Smooth muscle cell (in vitro differentiated cells): ENCODE measurements at regions not wholly inside any gene's neighbourhood (a gene's known extent, or its start where the extent isn't known, plus 50 kb on each side); places are given as distances from the start of the nearest gene placed in this dataset.
"Not testable (repeated sequence)": the region's sequence is repeated elsewhere in the genome, so short reads cannot be mapped to it uniquely, and the experiment has no call there.

ENCODE experiments used
- DNase-seq: peaks from one replicate; lab custom pipeline; 2025; ENCODE audit not compliant: unreplicated experiment; lab: John Stamatoyannopoulos, UW
- H2AFZ ChIP-seq: fragments of 200-600 bp; sonication (generic); 2 replicates; pipeline ENCODE4 v1.6.0; 2016; ENCODE audit warnings: antibody characterized with exemption, low read depth, mild to moderate bottlenecking
- H3F3A ChIP-seq: fragments of 200-600 bp; sonication (generic); 2 replicates; pipeline ENCODE4 v1.6.0; 2017; ENCODE audit warnings: antibody characterized with exemption, low read depth
- H3K27ac ChIP-seq: fragments of 200-600 bp; sonication (generic); 2 replicates; pipeline ENCODE4 v1.5.1; 2016; ENCODE audit warnings: low read depth, mild to moderate bottlenecking
- H3K27me3 ChIP-seq: fragments of 200-600 bp; sonication (generic); 2 replicates; pipeline ENCODE4 v1.6.1; 2016; ENCODE audit warnings: low read depth, mild to moderate bottlenecking
- H3K36me3 ChIP-seq: fragments of 200-600 bp; sonication (generic); 2 replicates; pipeline ENCODE4 v1.5.1; 2016; ENCODE audit warnings: low read depth
- H3K4me1 ChIP-seq: fragments of 200-600 bp; sonication (generic); 2 replicates; pipeline ENCODE4 v1.5.1; 2016; ENCODE audit warnings: low read depth
- H3K4me2 ChIP-seq: fragments of 200-600 bp; sonication (generic); 2 replicates; pipeline ENCODE4 v1.6.0; 2016; ENCODE audit warnings: mild to moderate bottlenecking
- H3K4me3 ChIP-seq: fragments of 200-600 bp; sonication (generic); 2 replicates; pipeline ENCODE4 v1.5.1; 2016; ENCODE audit warnings: mild to moderate bottlenecking
- H3K79me2 ChIP-seq: fragments of 200-600 bp; sonication (generic); 2 replicates; pipeline ENCODE4 v1.6.0; 2016; ENCODE audit warnings: low read depth, mild to moderate bottlenecking
- H3K9ac ChIP-seq: fragments of 200-600 bp; sonication (generic); 2 replicates; pipeline ENCODE4 v1.6.0; 2016; ENCODE audit warnings: low read depth
- H3K9me3 ChIP-seq: fragments of 200-600 bp; sonication (generic); replicated peaks from 2 replicates; pipeline ENCODE4 v1.5.1; 2016; ENCODE audit warnings: low read depth
- H4K20me1 ChIP-seq: fragments of 200-600 bp; sonication (generic); 2 replicates; pipeline ENCODE4 v1.6.0; 2016; ENCODE audit warnings: low read depth
- WGBS: methylation state at CpG from one replicate; pipeline ENCODE4 v1.1.7; 2016; ENCODE audit warnings: low lambda C conversion rate; 5-methylcytosine and 5-hydroxymethylcytosine counted together
- TF ChIP-seq, protein P1 (sequence below): fragments of 200-600 bp; sonication (generic); IDR thresholded peaks from 2 replicates; pipeline ENCODE4 v1.5.1; 2017; ENCODE audit warnings: borderline replicate concordance, mild to moderate bottlenecking, antibody characterized with exemption; ENCODE audit not compliant: insufficient read depth, poor library complexity, severe bottlenecking

DNA sequence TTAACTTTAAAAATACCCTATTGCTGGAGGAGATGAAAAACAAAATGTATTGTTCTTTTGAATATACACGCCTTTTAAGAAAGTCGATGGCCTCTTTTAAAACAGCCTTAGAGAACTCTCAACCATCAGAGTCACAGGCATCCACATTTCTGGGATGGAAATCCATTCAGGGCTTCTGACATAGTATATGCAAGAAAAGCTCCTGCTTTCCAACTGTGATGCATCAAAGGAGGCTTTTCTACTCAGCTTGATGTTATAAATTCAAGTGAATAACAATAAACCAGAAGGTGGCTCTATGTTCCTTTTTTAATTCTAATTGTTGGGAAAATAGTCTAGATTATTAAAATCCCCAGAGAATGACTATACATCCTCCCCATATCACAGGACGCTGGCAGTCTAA is 398.8 kb upstream of the CXADR start:
- no peak for DNase-seq
- Histone ChIP-seq H2AFZ (no peak overlapping the region), H3K9me3 (no peaks in the 10 kb centered on the region), H3K4me1 (no peaks in the 10 kb centered on the region), H3K4me2 (no peak overlapping the region), H3K4me3 (no peak overlapping the region), H3K9ac (no peak overlapping the region), H3K36me3 (no peaks in the 10 kb centered on the region), H3F3A (no peaks in the 10 kb centered on the region), H3K79me2 (no peaks in the 10 kb centered on the region), H3K27ac (no peak overlapping the region), H4K20me1 (no peaks in the 10 kb centered on the region), H3K27me3 (no peaks in the 10 kb centered on the region)
- TF ChIP-seq, protein P1, sequence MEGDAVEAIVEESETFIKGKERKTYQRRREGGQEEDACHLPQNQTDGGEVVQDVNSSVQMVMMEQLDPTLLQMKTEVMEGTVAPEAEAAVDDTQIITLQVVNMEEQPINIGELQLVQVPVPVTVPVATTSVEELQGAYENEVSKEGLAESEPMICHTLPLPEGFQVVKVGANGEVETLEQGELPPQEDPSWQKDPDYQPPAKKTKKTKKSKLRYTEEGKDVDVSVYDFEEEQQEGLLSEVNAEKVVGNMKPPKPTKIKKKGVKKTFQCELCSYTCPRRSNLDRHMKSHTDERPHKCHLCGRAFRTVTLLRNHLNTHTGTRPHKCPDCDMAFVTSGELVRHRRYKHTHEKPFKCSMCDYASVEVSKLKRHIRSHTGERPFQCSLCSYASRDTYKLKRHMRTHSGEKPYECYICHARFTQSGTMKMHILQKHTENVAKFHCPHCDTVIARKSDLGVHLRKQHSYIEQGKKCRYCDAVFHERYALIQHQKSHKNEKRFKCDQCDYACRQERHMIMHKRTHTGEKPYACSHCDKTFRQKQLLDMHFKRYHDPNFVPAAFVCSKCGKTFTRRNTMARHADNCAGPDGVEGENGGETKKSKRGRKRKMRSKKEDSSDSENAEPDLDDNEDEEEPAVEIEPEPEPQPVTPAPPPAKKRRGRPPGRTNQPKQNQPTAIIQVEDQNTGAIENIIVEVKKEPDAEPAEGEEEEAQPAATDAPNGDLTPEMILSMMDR = no peak
- 70% methylated on average over 3 of the region's 3 CpGs for WGBS

DNA sequence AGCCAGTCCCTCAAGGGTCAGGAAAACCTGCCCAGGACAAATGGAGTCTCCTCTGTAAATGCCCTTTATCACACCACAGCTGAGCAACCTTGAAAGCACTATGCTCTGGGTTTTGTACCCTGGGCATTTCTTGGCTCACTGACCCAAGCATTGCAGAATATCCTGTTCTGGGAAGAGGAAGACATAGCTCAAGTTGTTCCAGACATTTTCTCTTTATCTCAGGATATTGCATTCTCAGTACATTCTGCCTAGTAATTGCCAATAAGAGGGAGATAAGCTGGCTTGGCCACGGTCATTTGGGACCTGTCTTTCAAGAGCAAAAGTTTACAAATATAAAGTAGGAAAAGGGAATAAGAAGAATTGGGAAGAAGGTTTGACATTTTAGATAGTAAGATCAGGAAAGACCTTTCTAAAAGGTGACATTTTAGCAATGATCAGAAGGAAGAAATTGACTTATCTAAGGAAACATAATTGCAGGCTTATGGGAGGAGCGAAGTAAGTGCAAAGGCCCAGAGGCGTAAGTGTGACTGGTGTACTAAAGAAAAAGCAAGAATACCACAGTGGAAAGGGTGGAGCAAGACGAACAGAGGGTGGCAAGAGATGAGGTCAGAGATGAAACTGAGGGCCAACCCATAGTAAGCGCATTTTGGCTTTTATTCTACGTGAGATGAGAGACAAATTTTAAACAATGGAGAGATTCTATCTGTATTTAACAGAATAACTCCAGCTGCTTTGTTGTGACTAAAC is 394.0 kb upstream of the CXADR start:
- no peak for DNase-seq
- Histone ChIP-seq H3K9ac (no peak overlapping the region), H4K20me1 (no peaks in the 10 kb centered on the region), H3K9me3 (no peaks in the 10 kb centered on the region), H3F3A (no peaks in the 10 kb centered on the region), H3K27me3 (no peaks in the 10 kb centered on the region), H3K4me3 (no peak overlapping the region), H2AFZ (no peak overlapping the region), H3K79me2 (no peaks in the 10 kb centered on the region), H3K4me1 (no peaks in the 10 kb centered on the region), H3K4me2 (no peak overlapping the region), H3K36me3 (no peaks in the 10 kb centered on the region), H3K27ac (no peak overlapping the region)
- WGBS = 79% methylated on average over 6 of the region's 6 CpGs
- TF ChIP-seq, protein P1 = no peak

DNA sequence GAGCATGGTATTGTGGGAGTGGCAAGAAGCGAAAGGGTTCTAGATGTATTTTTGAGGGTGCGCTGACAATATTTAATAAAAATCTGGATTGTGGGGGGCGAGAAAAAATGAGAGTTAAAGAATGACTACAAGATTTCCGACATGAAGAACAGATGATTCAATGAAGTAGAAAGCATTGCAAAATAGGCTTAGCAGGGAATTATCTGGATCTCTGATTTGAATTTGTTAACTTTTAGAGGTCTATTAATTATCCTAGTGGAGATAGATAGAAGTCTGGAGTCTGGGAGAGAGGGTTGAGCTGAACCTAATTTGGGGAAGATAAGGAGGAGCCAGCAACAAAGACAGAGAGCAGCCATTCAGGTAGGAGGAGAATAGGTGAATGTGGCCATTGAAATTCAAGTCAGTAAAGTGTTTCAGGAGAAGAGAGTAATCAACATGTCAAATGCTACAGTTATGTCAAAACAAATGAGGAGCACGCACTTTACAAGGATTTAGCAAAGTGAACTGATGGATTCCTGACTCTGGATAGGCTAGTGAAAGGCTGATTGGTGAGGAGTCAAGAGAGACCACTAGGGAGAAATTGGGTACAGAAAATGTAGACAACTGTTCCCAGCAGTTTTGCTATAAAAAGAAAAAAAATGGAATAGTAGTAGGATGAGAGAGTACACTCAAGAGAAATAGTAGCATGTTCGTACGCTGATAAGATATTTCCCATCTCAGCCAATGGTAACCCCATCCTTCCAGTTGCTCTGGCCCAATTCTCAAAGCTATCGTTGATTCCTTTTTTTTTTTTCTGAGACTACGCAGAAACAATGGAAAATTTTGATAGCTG is 393.2 kb upstream of the CXADR start:
- no peaks in the 10 kb centered on the region for H4K20me1 ChIP-seq
- no peak overlapping the region for H2AFZ ChIP-seq
- H3K27me3 ChIP-seq = no peaks in the 10 kb centered on the region
- no peak overlapping the region for H3K9ac ChIP-seq
- H3K27ac ChIP-seq = no peak overlapping the region
- H3K4me3 ChIP-seq = no peak overlapping the region
- no peaks in the 10 kb centered on the region for H3K9me3 ChIP-seq
- 84% methylated on average over 9 of the region's 9 CpGs for WGBS
- H3K36me3 ChIP-seq = no peaks in the 10 kb centered on the region
- no peaks in the 10 kb centered on the region for H3F3A ChIP-seq
- no peak for DNase-seq
- TF ChIP-seq, protein P1 = no peak
- H3K79me2 ChIP-seq = no peaks in the 10 kb centered on the region
- no peaks in the 10 kb centered on the region for H3K4me1 ChIP-seq
- no peak overlapping the region for H3K4me2 ChIP-seq

DNA sequence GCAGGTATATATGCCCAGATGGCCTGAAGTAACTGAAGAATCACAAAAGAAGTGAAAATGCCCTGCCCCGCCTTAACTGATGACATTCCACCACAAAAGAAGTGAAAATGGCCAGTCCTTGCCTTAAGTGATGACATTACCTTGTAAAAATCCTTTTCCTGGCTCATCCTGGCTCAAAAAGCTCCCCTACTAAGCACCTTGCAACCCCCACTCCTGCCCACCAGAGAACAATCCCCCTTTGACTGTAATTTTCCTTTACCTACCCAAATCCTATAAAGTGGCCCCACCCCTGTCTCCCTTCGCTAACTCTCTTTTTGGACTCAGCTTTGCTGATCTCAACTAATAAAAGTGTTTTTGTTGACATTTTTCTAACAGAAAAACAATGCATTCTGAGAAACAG is 385.4 kb upstream of the CXADR start:
- H2AFZ ChIP-seq, H3K36me3 ChIP-seq, H3F3A ChIP-seq, DNase-seq, H3K9ac ChIP-seq, H3K4me1 ChIP-seq, H3K4me2 ChIP-seq, H3K27ac ChIP-seq, H3K27me3 ChIP-seq, H3K9me3 ChIP-seq, H3K79me2 ChIP-seq, H3K4me3 ChIP-seq, H4K20me1 ChIP-seq: not testable (repeated sequence)
- 44% methylated on average over 2 of the region's 2 CpGs for WGBS
